GM21515 (cell line): ENCODE measurements at regions not wholly inside any gene's neighbourhood (a gene's known extent, or its start where the extent isn't known, plus 50 kb on each side); places are given as distances from the start of the nearest gene placed in this dataset.

Source experiments
- ATAC-seq: cut with Tn5 transposase; IDR thresholded peaks from one replicate; pipeline ENCODE4 v1.9.1; 2021; ENCODE audit not compliant: unreplicated experiment

- ATAC-seq, result no peak
These were observed 882.7 kb downstream of the BRD1 start for GRCh38 chr22:48944751-48945620.

GRCh38 chr22:48944433-48944750 is 883.3 kb downstream of the BRD1 start:
- ATAC-seq, result no peak

- no peak for ATAC-seq
These were observed 883.9 kb downstream of the BRD1 start for GRCh38 chr22:48943567-48944432.

- no peak for ATAC-seq
These were observed 884.7 kb downstream of the BRD1 start for GRCh38 chr22:48942698-48943566.

- ATAC-seq, result no peak
These were observed 885.6 kb downstream of the BRD1 start for GRCh38 chr22:48941903-48942575.

GRCh38 chr22:48941033-48941902 is 886.4 kb downstream of the BRD1 start:
- ATAC-seq, result no peak

GRCh38 chr22:48940266-48941032 is 887.2 kb downstream of the BRD1 start:
- ATAC-seq, result no peak

GRCh38 chr22:48939441-48940265 is 888.0 kb downstream of the BRD1 start:
- no peak for ATAC-seq

- ATAC-seq, result no peak
These were observed 888.9 kb downstream of the BRD1 start for GRCh38 chr22:48938741-48939140.

- no peak for ATAC-seq
These were observed 890.5 kb downstream of the BRD1 start for GRCh38 chr22:48937032-48937639.

- ATAC-seq, result no peak
These were observed 891.3 kb downstream of the BRD1 start for GRCh38 chr22:48936391-48936790.

- ATAC-seq, result no peak
These were observed 893.2 kb downstream of the BRD1 start for GRCh38 chr22:48934446-48934845.

GRCh38 chr22:48931452-48931851 is 896.2 kb downstream of the BRD1 start:
- no peak for ATAC-seq

- ATAC-seq, result no peak
These were observed 898.3 kb downstream of the BRD1 start for GRCh38 chr22:48929276-48929790.

GRCh38 chr22:48927591-48927990 is 900.1 kb downstream of the BRD1 start:
- no peak for ATAC-seq

GRCh38 chr22:48926643-48927042 is 901.0 kb downstream of the BRD1 start:
- ATAC-seq, result no peak

GRCh38 chr22:48926136-48926535 is 901.5 kb downstream of the BRD1 start:
- ATAC-seq, result no peak
